ENCODE measurements at regions not wholly inside any gene's neighbourhood (a gene's known extent, or its start where the extent isn't known, plus 50 kb on each side); places are given as distances from the start of the nearest gene placed in this dataset.

DNA sequence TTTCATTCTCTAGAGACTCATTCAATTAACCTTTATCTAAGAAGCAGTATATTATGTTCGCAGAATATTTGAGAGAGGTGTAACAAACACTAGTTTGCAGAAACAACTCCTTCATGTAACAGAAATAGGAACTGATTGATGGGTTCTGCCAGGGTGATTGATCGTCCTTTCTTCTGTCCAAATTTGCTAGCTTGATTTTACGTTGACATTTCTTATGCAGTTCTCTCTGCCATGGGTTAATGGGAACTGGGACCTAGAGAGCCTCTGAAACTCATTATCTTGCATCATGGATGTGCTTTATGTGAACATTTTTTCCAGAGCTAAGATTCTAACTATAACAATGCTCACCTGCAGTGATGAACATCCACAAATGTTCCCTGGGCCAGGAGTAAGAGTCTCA, 107.0 kb downstream of the SLC24A2 start:
- H2BK5ac ChIP-seq (ENCODE audit: insufficient read length, low read length), result no peak overlapping the region
- no peaks in the 10 kb centered on the region for H3K27me3 ChIP-seq (ENCODE audit: insufficient read depth, low read length)
- H3K9ac ChIP-seq (ENCODE audit: extremely low read depth, insufficient read length, low read length), result no peak overlapping the region
- H3K27ac Mint-ChIP-seq, result no peak overlapping the region; a peak in 1 of 7 replicates
- H4K8ac ChIP-seq (replicated peaks; ENCODE audit: insufficient read length, low read depth, low read length), result no peak overlapping the region
- H3K4me2 ChIP-seq (ENCODE audit: insufficient read depth, insufficient read length, low read length), result no peak overlapping the region
- no peaks in the 10 kb centered on the region for H3K79me2 ChIP-seq (ENCODE audit: insufficient read depth, low read length)
- no peak overlapping the region for H3T11ph ChIP-seq (ENCODE audit: low read length)
- peaks cover 14 to 18% (median 16%) of the 10 kb centered on the region in 3 experiments for H3K36me3 Mint-ChIP-seq (ENCODE audit: insufficient read depth in 1 of 3, low read depth in 3 of 3)
- H3K14ac ChIP-seq (ENCODE audit: insufficient read depth, low read length), result no peak overlapping the region
- DNase-seq, result no peak
- H2BK15ac ChIP-seq (ENCODE audit: low read depth, low read length), result no peak overlapping the region
- no peak overlapping the region for H3K27ac ChIP-seq (ENCODE audit: insufficient read length, low read depth, low read length)
- no peak overlapping the region for H4K91ac ChIP-seq (ENCODE audit: insufficient read length, low read depth, low read length)
- no peak overlapping the region for H2BK120ac ChIP-seq (ENCODE audit: low read depth, low read length, poor library complexity, severe bottlenecking)
- no peak overlapping the region for H3K23ac ChIP-seq (ENCODE audit: insufficient read length, low read depth, low read length)
- no peaks in the 10 kb centered on the region for H3K27me3 Mint-ChIP-seq (ENCODE audit: low read depth)
- WGBS (ENCODE audit: extremely low coverage, insufficient read length, low lambda C conversion rate), result no CpG with 5 or more reads among the region's 3 CpGs
- TF ChIP-seq, protein P1, sequence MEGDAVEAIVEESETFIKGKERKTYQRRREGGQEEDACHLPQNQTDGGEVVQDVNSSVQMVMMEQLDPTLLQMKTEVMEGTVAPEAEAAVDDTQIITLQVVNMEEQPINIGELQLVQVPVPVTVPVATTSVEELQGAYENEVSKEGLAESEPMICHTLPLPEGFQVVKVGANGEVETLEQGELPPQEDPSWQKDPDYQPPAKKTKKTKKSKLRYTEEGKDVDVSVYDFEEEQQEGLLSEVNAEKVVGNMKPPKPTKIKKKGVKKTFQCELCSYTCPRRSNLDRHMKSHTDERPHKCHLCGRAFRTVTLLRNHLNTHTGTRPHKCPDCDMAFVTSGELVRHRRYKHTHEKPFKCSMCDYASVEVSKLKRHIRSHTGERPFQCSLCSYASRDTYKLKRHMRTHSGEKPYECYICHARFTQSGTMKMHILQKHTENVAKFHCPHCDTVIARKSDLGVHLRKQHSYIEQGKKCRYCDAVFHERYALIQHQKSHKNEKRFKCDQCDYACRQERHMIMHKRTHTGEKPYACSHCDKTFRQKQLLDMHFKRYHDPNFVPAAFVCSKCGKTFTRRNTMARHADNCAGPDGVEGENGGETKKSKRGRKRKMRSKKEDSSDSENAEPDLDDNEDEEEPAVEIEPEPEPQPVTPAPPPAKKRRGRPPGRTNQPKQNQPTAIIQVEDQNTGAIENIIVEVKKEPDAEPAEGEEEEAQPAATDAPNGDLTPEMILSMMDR (conservative IDR thresholded peaks at IDR 0.05), result no peak
- H4K5ac ChIP-seq (ENCODE audit: insufficient read length, low read depth, low read length), result no peak overlapping the region
- no peak overlapping the region for H3K18ac ChIP-seq (ENCODE audit: insufficient read length, low read depth, low read length)
- H3K79me1 ChIP-seq (ENCODE audit: insufficient read depth, low read depth, low read length, poor library complexity, severe bottlenecking), result no peaks in the 10 kb centered on the region
- H3K56ac ChIP-seq (ENCODE audit: insufficient read length, low read depth, low read length), result no peak overlapping the region
- H3K9me3 Mint-ChIP-seq, result peaks cover 14 to 22% of the 10 kb centered on the region in 2 experiments
- no peak overlapping the region for H3K4me3 Mint-ChIP-seq
- peaks cover 4% of the 10 kb centered on the region for H3K9me3 ChIP-seq (ENCODE audit: control insufficient read depth, low read depth, low read length)
- H3K4me1 ChIP-seq (ENCODE audit: insufficient read depth, low read length), result peaks cover 8% of the 10 kb centered on the region
- no peak overlapping the region for H2BK12ac ChIP-seq (ENCODE audit: insufficient read length, low read depth, low read length)
- H3K23me2 ChIP-seq (ENCODE audit: insufficient read length, low read depth, low read length, poor library complexity, severe bottlenecking), result no peaks in the 10 kb centered on the region
- no peak overlapping the region for H3K4ac ChIP-seq (ENCODE audit: low read depth, low read length)
- no peak overlapping the region for H2AFZ ChIP-seq (ENCODE audit: low read length)
- no peak overlapping the region for H2BK20ac ChIP-seq (ENCODE audit: low read depth, low read length, poor library complexity, severe bottlenecking)
- H4K20me1 ChIP-seq (ENCODE audit: control insufficient read depth, insufficient read depth, insufficient read length), result no peaks in the 10 kb centered on the region
- no peak overlapping the region for H2AK5ac ChIP-seq (ENCODE audit: insufficient read length, low read length)
- H3K4me1 Mint-ChIP-seq, result peaks cover 21 to 30% of the 10 kb centered on the region in 2 experiments
